ENCODE measurements at regions not wholly inside any gene's neighbourhood (a gene's known extent, or its start where the extent isn't known, plus 50 kb on each side); places are given as distances from the start of the nearest gene placed in this dataset.

- H3K27ac ChIP-seq, result no peak overlapping the region
- no peak for TF ChIP-seq CTCF (conservative IDR thresholded peaks at IDR 0.05)
These were observed 150.7 kb downstream of the CCDC34 start for GRCh38 chr11:27212248-27212780.

GRCh38 chr11:27211370-27212127, 151.5 kb downstream of the CCDC34 start:
- TF ChIP-seq CTCF (conservative IDR thresholded peaks at IDR 0.05), result no peak; the same call in 1 of the 2 replicates
- H3K27ac ChIP-seq, result no peak overlapping the region

- H3K27ac ChIP-seq, result no peak overlapping the region
- TF ChIP-seq CTCF (conservative IDR thresholded peaks at IDR 0.05), result no peak
These were observed 152.5 kb downstream of the CCDC34 start for GRCh38 chr11:27210531-27210930.

GRCh38 chr11:27209562-27210005, 153.4 kb downstream of the CCDC34 start:
- TF ChIP-seq CTCF (conservative IDR thresholded peaks at IDR 0.05), result no peak
- no peak overlapping the region for H3K27ac ChIP-seq

- TF ChIP-seq CTCF (conservative IDR thresholded peaks at IDR 0.05), result no peak
- H3K27ac ChIP-seq, result no peak overlapping the region
These were observed 154.2 kb downstream of the CCDC34 start for GRCh38 chr11:27208846-27209245.

- H3K27ac ChIP-seq, result no peak overlapping the region
- no peak for TF ChIP-seq CTCF (conservative IDR thresholded peaks at IDR 0.05)
These were observed 155.9 kb downstream of the CCDC34 start for GRCh38 chr11:27207025-27207650.

GRCh38 chr11:27205779-27206570, 157.0 kb downstream of the CCDC34 start:
- no peak for TF ChIP-seq CTCF (conservative IDR thresholded peaks at IDR 0.05)
- peak overlapping the region; percentile 58 for H3K27ac ChIP-seq

Data from VCaP (cell line).